Immature natural killer cell (primary cell): ENCODE measurements at regions not wholly inside any gene's neighbourhood (a gene's known extent, or its start where the extent isn't known, plus 50 kb on each side); places are given as distances from the start of the nearest gene placed in this dataset.
A peak's percentile ranks its signal among the peaks of the same experiment; 100 is the strongest.

ENCODE experiments used
- DNase-seq, 3 donors: peaks; one replicate each; pipeline ENCODE4 v3.0.0; 2022; ENCODE audit warnings: mixed read lengths in 1 of 3
- H3K27ac Mint-ChIP-seq, 6 donors: one replicate each; pipeline ENCODE4 v1.8.0; 2020; ENCODE audit warnings: mixed read lengths in 6 of 6, mild to moderate bottlenecking in 5 of 6, inconsistent platforms in 4 of 6, moderate library complexity in 3 of 6
- H3K27me3 Mint-ChIP-seq, 3 donors: one replicate each; pipeline ENCODE4 v1.8.0; 2020 to 2021; ENCODE audit warnings: low read depth in 3 of 3, mild to moderate bottlenecking in 3 of 3, mixed read lengths in 3 of 3, moderate library complexity in 3 of 3, inconsistent platforms in 1 of 3
- H3K36me3 Mint-ChIP-seq, 3 donors: one replicate each; pipeline ENCODE4 v1.8.0; 2020; ENCODE audit warnings: mixed read lengths in 3 of 3, inconsistent platforms in 2 of 3, mild to moderate bottlenecking in 2 of 3
- H3K4me1 Mint-ChIP-seq, 2 donors: one replicate each; pipeline ENCODE4 v1.8.0; 2020; ENCODE audit warnings: inconsistent platforms in 2 of 2, mild to moderate bottlenecking in 2 of 2, mixed read lengths in 2 of 2, moderate library complexity in 1 of 2
- H3K4me3 Mint-ChIP-seq, 5 donors: one replicate each; pipeline ENCODE4 v1.8.0; 2020; ENCODE audit warnings: mild to moderate bottlenecking in 5 of 5, mixed read lengths in 5 of 5, inconsistent platforms in 3 of 5, moderate library complexity in 3 of 5
- H3K9me3 Mint-ChIP-seq, 6 donors: one replicate each; pipeline ENCODE4 v1.8.0; 2020; ENCODE audit warnings: mild to moderate bottlenecking in 6 of 6, mixed read lengths in 6 of 6, inconsistent platforms in 4 of 6, moderate library complexity in 3 of 6

DNA sequence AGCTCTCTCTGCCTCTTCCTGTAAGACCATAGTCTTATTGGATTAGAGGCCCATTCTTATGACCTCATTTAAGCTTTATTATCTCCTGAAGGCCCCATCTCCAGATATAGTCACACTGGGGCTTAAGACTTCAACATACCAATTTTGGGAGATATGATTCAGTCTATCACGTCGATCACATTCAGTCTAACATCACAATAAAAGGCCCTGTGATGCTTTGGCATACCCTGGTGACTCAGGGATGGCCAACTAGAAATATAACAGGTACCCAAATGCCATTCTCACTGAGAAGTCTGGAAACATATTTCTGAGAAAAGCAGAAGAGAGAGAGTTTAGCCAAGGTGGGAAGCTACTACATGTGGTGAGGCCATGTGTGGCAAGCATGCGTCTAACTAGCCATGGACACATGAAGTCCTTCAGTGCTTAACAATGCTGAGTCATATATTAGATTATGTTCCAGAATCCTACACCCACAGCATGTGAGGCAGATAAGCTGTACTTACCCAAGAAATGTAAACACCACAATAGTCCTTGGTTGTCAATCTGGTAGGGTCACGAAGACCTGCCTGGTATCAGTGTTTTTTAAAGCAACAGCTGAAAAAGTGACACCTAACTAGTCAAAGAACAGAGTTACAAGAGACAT is 485.1 kb downstream of the FOXO1 start:
- DNase-seq = no peak
- Mint-ChIP-seq H3K36me3 (no peaks in the 10 kb centered on the region), H3K4me1 (peaks cover 3 to 4% of the 10 kb centered on the region in 2 donors), H3K9me3 (no peaks in the 10 kb centered on the region), H3K27ac (no peak overlapping the region), H3K27me3 (peaks cover 0 to 5% (median 4%) of the 10 kb centered on the region in 3 donors), H3K4me3 (no peak overlapping the region)

DNA sequence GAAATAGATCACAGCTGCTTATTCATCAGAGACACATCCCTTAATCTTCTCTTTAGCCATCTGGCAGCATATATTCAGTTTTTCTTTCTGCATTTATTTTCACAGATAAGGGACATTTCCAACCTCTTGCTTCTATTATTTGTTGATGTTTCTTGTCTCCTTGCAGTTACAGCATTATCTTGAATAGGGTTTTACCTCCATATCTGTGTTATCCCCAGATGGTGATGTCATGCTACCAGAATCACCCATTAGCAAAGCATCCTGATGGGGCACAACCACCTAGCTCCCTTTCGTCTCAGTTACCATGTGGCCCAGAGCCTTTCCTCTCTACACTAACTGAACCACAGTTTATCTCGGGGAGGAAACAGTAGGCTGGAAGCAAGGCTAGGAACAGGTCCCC is 483.9 kb downstream of the FOXO1 start:
- Mint-ChIP-seq H3K27ac (no peak overlapping the region), H3K4me1 (peaks cover 16 to 17% of the 10 kb centered on the region in 2 donors), H3K4me3 (no peak overlapping the region), H3K36me3 (no peaks in the 10 kb centered on the region), H3K27me3 (peaks cover 4 to 6% (median 4%) of the 10 kb centered on the region in 3 donors), H3K9me3 (no peaks in the 10 kb centered on the region)
- DNase-seq = no peak

DNA sequence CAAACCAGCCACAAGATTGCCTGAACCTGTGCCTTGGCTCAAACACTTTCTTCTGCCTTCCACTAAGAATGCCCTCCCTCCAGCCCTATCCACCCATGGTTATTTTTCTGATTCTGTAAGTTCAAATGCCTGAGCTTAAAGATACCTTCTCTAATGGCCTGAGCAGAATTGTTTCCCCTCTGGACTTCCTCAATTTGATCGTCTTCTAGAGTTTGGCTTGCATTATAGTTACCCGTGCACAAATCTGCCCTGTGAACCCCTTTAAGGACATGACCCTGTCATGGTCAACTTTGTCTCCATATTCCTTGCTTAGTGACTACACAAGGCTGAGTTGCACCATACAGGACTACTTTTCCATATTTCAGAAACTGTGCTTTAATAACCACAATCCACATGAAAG is 481.0 kb downstream of the FOXO1 start:
- Mint-ChIP-seq H3K4me1 (peaks cover 28 to 39% of the 10 kb centered on the region in 2 donors), H3K27ac (peak overlapping the region in 1 of 6 donors; percentile 11), H3K4me3 (no peak overlapping the region), H3K36me3 (no peaks in the 10 kb centered on the region), H3K27me3 (peaks cover 0 to 7% (median 4%) of the 10 kb centered on the region in 3 donors), H3K9me3 (no peaks in the 10 kb centered on the region)
- DNase-seq = no peak

DNA sequence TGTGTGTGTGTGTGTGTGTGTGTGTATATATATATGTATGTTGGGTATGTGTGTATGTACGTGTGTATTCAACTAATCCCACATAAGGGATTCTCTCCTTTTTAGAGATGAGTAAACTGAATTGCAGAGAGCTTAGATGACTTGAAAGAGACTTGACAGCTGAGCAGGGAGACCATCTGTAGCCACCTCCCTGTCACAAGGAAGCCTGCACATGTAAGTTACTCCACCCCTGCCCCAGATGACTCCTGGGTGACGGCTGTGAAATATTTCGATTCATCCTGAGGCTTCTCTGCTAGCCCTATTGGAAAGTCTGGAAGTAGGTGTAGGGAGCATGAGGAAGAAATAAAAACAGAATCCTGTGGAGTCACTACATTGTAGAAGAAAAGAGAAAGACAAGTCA is 480.4 kb downstream of the FOXO1 start:
- Mint-ChIP-seq H3K4me1 (peaks cover 34 to 45% of the 10 kb centered on the region in 2 donors), H3K9me3 (no peaks in the 10 kb centered on the region), H3K27ac (peak overlapping the region in 1 of 6 donors; percentile 9), H3K27me3 (peaks cover 0 to 7% (median 4%) of the 10 kb centered on the region in 3 donors), H3K4me3 (no peak overlapping the region), H3K36me3 (no peaks in the 10 kb centered on the region)
- DNase-seq = no peak

DNA sequence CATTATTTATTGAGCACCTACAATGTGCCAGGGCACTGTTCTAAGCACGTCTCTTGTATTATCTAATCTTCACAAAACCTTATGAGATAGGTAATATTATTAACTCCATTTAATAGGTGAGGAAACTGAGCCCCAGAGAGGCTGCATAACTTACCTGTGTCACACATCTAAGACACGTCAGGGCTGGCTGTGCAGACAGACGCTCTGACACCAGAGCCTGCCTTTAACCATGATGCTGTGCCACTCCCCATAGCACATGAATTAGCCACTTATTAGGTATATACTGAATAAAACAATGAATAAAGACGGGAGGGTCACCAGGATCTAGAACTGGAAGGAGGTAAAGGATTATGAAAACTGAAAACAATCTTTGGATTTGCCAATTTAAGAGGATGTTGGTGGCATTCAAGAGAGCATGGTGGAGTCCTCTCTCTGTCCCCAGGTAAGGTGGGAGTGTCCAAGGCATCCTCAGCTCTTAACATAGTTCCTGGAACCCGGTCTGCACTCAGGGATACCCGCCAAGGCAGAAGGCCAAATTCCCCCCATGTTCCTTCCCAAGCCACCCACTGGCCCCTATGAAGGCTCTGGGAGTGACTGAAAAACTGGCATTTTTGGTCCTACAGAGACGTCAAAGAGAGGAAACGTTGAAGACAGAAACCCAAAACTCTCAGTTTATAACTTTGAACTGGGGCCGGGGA is 479.7 kb downstream of the FOXO1 start:
- Mint-ChIP-seq H3K4me3 (peak overlapping the region in 4 of 5 donors; percentile 5 to 59 (median 34)), H3K4me1 (peaks cover 41 to 49% of the 10 kb centered on the region in 2 donors), H3K36me3 (no peaks in the 10 kb centered on the region), H3K27ac (no peak overlapping the region), H3K9me3 (no peaks in the 10 kb centered on the region), H3K27me3 (peaks cover 0 to 7% (median 4%) of the 10 kb centered on the region in 3 donors)
- DNase-seq = no peak

DNA sequence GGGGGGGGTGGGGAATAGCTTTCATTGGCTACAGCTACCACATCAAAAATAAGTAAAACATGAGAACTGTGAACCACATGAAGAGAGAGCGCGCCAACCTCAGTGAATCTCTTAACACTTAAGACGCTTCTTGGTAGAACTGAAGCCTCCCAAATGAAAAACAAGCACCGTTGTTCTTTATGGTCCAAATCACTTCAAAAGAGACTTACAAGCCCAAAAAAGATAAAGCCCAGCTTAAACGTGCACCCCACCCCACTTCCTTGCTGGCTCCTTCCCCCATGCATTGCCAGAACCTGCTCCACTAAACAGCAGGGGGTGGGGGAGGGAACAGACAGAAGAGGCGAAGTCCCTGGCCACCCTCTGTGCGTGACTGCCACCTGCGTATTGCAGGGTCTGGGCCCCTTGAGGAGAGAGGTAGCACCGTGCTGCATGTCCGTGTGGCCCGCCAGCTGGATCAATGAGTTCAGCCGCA is 479.1 kb downstream of the FOXO1 start:
- Mint-ChIP-seq H3K9me3 (no peaks in the 10 kb centered on the region), H3K4me1 (peaks cover 41 to 49% of the 10 kb centered on the region in 2 donors), H3K27ac (peak overlapping the region in 2 of 6 donors; percentile 43 to 60)

DNA sequence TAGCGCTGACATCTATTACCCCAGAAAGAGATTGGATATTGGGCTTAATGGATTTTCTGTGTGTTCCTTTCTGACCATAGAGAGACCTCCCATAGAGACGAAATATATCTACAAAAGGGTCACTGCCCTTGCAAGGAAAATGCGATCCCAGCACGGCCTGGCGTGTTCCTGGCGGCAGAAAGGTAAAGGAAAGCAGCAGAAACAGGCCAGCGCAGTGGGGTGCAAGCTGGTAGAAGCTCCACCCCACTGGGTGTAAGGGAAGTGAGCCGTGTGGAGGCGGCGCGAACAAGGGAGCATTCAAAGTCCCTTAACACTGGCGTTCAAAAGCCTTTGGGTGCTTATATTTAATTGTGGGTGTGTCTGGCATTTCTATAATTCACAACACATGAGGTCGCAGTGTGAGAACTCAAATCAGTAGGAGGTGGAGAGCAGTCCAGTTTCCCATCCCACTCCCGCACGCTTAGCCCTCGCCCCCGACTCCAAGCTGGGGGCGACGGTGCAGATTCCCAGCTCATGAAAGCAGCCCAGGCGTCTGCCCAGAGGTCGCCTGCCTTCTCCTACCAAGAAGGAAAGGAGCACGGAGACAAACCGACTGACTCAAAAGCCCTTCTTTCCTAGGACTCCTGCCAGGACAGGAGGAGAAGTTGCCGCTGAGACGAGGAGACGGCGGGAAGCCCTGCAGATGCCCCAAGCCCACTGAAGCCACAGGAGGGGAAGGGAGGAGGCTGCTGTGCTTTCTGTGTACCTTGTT is 478.4 kb downstream of the FOXO1 start:
- DNase-seq = no peak
- peaks cover 41 to 49% of the 10 kb centered on the region in 2 donors for H3K4me1 Mint-ChIP-seq
- H3K9me3 Mint-ChIP-seq = no peaks in the 10 kb centered on the region
- no peaks in the 10 kb centered on the region for H3K36me3 Mint-ChIP-seq
- peak overlapping the region; percentile 49 to 70 (median 59) for H3K4me3 Mint-ChIP-seq
- peak overlapping the region in 1 of 6 donors; percentile 60 for H3K27ac Mint-ChIP-seq
- peaks cover 0 to 7% (median 4%) of the 10 kb centered on the region in 3 donors for H3K27me3 Mint-ChIP-seq

More for the DNA sequence above, 479.1 kb downstream of the FOXO1 start:
- Mint-ChIP-seq H3K4me3 (peak overlapping the region; percentile 49 to 70 (median 59)), H3K27me3 (peaks cover 0 to 7% (median 4%) of the 10 kb centered on the region in 3 donors), H3K36me3 (no peaks in the 10 kb centered on the region)
- peak; percentile 32 to 55 (median 51) for DNase-seq

DNA sequence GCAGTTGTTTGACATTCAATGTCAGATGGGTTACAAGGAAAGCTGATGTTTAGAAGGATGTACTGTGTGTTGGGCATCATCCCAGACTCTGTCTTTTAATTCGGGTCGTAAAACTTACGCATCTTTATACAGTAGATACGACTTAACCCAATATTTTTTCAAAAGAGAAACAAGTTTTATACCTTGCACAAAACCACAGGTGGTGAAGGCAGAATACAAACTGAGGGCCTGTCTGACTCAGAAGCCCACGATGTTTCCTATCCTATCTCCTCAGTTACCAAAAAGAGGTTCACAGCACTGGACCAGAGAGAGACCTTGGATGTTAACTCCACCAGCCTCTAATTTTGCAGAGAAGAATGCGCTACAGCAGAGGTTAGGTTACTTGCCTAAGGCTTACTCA is 477.0 kb downstream of the FOXO1 start:
- H3K36me3 Mint-ChIP-seq = no peaks in the 10 kb centered on the region
- DNase-seq = no peak
- H3K4me3 Mint-ChIP-seq = no peak overlapping the region
- H3K27ac Mint-ChIP-seq = no peak overlapping the region
- no peaks in the 10 kb centered on the region for H3K9me3 Mint-ChIP-seq
- peaks cover 41 to 49% of the 10 kb centered on the region in 2 donors for H3K4me1 Mint-ChIP-seq
- H3K27me3 Mint-ChIP-seq = peaks cover 0 to 5% (median 4%) of the 10 kb centered on the region in 3 donors

DNA sequence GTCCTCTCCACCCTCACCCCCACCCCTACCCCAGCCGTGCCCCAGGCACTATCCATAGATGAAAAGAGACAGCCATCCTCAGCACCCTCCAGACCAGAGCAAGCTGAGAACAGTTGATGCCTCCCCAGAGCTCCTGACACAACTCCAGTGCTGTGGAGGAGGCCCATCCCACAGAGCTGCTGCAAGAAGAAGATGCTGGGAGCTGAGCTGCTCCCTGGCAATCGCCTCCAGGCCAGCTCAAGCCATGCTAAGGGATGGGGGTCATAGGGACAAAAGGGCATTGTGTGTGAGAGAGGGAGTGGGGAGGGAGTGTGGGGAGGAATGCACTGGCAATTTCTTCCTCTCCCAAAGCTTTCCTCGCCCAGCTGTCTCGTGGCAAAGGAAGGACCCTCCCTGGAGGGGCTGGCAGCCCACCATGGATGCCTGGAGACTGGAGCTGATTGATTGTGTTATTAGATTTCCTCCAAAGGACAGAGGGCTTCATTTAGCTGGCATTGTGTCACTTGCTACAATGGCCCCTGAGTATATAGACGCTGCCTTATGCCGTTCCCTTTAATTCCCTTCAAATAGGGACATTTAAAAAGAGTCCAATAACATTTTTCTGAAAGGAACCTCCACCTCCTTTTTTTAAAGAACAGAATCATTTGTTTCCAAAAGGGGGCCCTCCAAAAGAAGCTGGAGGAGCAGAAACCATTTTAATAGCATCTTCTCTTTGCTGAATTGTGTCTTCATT is 476.4 kb downstream of the FOXO1 start:
- Mint-ChIP-seq H3K36me3 (no peaks in the 10 kb centered on the region), H3K9me3 (no peaks in the 10 kb centered on the region), H3K27ac (peak overlapping the region in 1 of 6 donors; percentile 80), H3K27me3 (peaks cover 0 to 8% (median 4%) of the 10 kb centered on the region in 3 donors), H3K4me1 (peaks cover 41 to 49% of the 10 kb centered on the region in 2 donors), H3K4me3 (no peak overlapping the region)
- DNase-seq = no peak

DNA sequence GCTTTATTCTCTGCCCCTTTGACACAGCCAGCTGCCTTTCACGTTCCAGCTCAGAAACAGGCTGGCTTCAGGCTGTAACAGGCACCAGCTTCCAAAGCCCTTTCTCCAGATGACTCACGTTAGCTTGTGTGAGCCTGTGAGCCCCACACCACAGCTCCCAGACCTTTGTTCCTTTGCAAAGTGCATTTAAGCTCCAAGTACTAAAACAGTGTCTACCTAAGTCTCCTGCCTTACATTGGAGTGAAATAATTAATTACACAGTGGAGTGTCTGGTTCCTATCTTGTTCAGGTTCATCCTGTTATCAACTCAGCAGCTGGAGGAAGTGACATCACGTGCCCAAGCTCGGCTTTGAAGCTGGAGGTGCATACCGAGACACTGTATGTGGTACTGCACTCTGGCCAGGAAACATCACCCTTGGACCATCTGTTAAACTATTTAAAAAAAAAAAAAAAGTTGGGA is 475.8 kb downstream of the FOXO1 start:
- Mint-ChIP-seq H3K36me3 (no peaks in the 10 kb centered on the region), H3K9me3 (no peaks in the 10 kb centered on the region), H3K4me1 (peaks cover 41 to 49% of the 10 kb centered on the region in 2 donors), H3K27me3 (peaks cover 0 to 5% (median 4%) of the 10 kb centered on the region in 3 donors), H3K4me3 (peak overlapping the region in 1 of 5 donors; percentile 1), H3K27ac (peak overlapping the region in 4 of 6 donors; percentile 6 to 80 (median 41))
- DNase-seq = peak; percentile 33 to 40 (median 39)

DNA sequence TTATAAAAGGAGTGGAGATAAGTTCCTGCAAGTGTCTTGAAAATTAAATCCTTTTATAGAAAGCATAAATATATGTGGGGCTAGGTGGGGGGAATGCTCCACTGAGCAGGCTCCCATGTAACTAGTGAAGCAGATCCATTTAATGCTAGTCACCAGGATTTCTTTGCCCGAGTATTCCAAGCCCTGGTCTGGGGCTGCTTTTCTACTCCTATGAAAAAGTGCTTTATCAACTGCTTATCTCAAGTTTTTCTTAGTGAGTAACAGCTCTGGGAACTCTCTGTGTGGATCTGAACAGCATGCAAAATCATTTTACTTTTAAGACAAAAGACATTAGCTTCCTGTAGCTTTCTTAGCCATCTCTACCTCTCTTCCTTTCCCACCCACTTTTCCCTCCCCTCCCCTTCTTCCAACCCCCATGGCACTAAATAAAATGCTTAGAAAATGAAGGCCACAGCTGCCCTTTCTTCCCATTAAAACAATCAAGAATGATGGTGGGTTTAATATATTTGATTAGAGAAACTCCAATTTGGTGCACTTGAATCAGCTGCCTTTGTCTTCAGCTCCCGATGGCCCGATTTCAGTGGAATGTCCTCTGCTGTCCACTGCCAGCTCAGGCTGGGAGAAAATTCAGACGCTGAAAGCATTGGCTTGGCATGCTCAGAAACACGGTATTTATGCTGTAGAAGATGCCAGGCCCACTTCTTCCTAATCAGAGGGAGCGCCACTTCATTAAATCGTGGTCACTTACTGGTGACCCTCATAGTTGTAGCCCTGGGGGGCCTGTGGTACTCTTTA is 475.1 kb downstream of the FOXO1 start:
- Mint-ChIP-seq H3K4me3 (peak overlapping the region in 1 of 5 donors; percentile 1), H3K27me3 (peaks cover 0 to 7% (median 5%) of the 10 kb centered on the region in 3 donors), H3K36me3 (no peaks in the 10 kb centered on the region), H3K9me3 (no peaks in the 10 kb centered on the region), H3K27ac (peak overlapping the region in 1 of 6 donors; percentile 20), H3K4me1 (peaks cover 37 to 44% of the 10 kb centered on the region in 2 donors)
- DNase-seq = no peak

DNA sequence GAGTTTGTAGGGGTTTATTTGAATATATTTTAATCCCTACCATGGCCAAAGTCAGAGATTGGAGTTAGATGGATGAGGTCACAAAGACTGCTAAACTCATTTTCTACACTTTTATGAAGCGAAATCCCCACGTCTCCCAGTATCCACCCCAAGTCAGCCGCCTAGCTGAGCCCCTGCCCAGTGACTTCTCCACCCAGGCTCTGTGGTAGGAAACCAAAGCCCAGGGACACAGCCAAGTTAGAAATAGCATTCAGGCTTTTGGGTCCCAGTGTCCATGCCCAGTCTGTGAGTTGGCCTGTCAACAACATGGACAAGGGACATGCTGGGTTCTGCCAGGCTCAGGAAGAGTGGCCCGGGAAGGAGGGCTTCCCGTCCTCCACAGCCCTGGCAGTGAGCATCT is 474.0 kb downstream of the FOXO1 start:
- no peaks in the 10 kb centered on the region for H3K36me3 Mint-ChIP-seq
- H3K4me3 Mint-ChIP-seq = no peak overlapping the region
- no peak for DNase-seq
- no peak overlapping the region for H3K27ac Mint-ChIP-seq
- H3K9me3 Mint-ChIP-seq = no peaks in the 10 kb centered on the region
- H3K27me3 Mint-ChIP-seq = peaks cover 0 to 5% (median 4%) of the 10 kb centered on the region in 3 donors
- peaks cover 26 to 33% of the 10 kb centered on the region in 2 donors for H3K4me1 Mint-ChIP-seq
